ENCODE measurements at regions not wholly inside any gene's neighbourhood (a gene's known extent, or its start where the extent isn't known, plus 50 kb on each side); places are given as distances from the start of the nearest gene placed in this dataset.

- DNase-seq, result no peak
- peaks cover 1% of the 10 kb centered on the region for H3K9me3 Mint-ChIP-seq (ENCODE audit: unreplicated experiment)
- H3K4me3 Mint-ChIP-seq (ENCODE audit: unreplicated experiment), result no peak overlapping the region
- no peak for TF ChIP-seq CTCF (IDR thresholded peaks at IDR 0.05; ENCODE audit: partially characterized antibody, unreplicated experiment)
- H3K4me1 Mint-ChIP-seq (ENCODE audit: low read depth, unreplicated experiment), result peaks cover 18% of the 10 kb centered on the region
- no peak overlapping the region for H3K27ac Mint-ChIP-seq (ENCODE audit: unreplicated experiment)
- peaks cover 15% of the 10 kb centered on the region for H3K36me3 Mint-ChIP-seq (ENCODE audit: unreplicated experiment)
- no peaks in the 10 kb centered on the region for H3K27me3 Mint-ChIP-seq (ENCODE audit: unreplicated experiment)
Measured at GRCh38 chr9:19553441-19553840, 144.6 kb downstream of the ACER2 start.

GRCh38 chr9:19552282-19553105 is 143.7 kb downstream of the ACER2 start:
- H3K27ac Mint-ChIP-seq (ENCODE audit: unreplicated experiment), result no peak overlapping the region
- H3K4me3 Mint-ChIP-seq (ENCODE audit: unreplicated experiment), result no peak overlapping the region
- no peak for DNase-seq
- H3K4me1 Mint-ChIP-seq (ENCODE audit: low read depth, unreplicated experiment), result peaks cover 18% of the 10 kb centered on the region
- peaks cover 2% of the 10 kb centered on the region for H3K27me3 Mint-ChIP-seq (ENCODE audit: unreplicated experiment)
- H3K36me3 Mint-ChIP-seq (ENCODE audit: unreplicated experiment), result peaks cover 10% of the 10 kb centered on the region
- no peak for TF ChIP-seq CTCF (IDR thresholded peaks at IDR 0.05; ENCODE audit: partially characterized antibody, unreplicated experiment)
- H3K9me3 Mint-ChIP-seq (ENCODE audit: unreplicated experiment), result peaks cover 1% of the 10 kb centered on the region

GRCh38 chr9:19551124-19551929 is 142.5 kb downstream of the ACER2 start:
- Mint-ChIP-seq H3K27ac (ENCODE audit: unreplicated experiment) (no peak overlapping the region), H3K27me3 (ENCODE audit: unreplicated experiment) (peaks cover 4% of the 10 kb centered on the region), H3K9me3 (ENCODE audit: unreplicated experiment) (peaks cover 1% of the 10 kb centered on the region), H3K4me1 (ENCODE audit: low read depth, unreplicated experiment) (peaks cover 18% of the 10 kb centered on the region), H3K36me3 (ENCODE audit: unreplicated experiment) (no peaks in the 10 kb centered on the region), H3K4me3 (ENCODE audit: unreplicated experiment) (no peak overlapping the region)
- no peak for TF ChIP-seq CTCF (IDR thresholded peaks at IDR 0.05; ENCODE audit: partially characterized antibody, unreplicated experiment)
- no peak for DNase-seq

- Mint-ChIP-seq H3K9me3 (ENCODE audit: unreplicated experiment) (peaks cover 3% of the 10 kb centered on the region), H3K27ac (ENCODE audit: unreplicated experiment) (no peak overlapping the region), H3K4me3 (ENCODE audit: unreplicated experiment) (no peak overlapping the region), H3K27me3 (ENCODE audit: unreplicated experiment) (peaks cover 6% of the 10 kb centered on the region), H3K4me1 (ENCODE audit: low read depth, unreplicated experiment) (peaks cover 18% of the 10 kb centered on the region), H3K36me3 (ENCODE audit: unreplicated experiment) (peaks cover 3% of the 10 kb centered on the region)
- no peak for DNase-seq
- TF ChIP-seq CTCF (IDR thresholded peaks at IDR 0.05; ENCODE audit: partially characterized antibody, unreplicated experiment), result no peak
Measured at GRCh38 chr9:19550009-19550408, 141.2 kb downstream of the ACER2 start.

- DNase-seq, result no peak
- Mint-ChIP-seq H3K4me1 (ENCODE audit: low read depth, unreplicated experiment) (no peaks in the 10 kb centered on the region), H3K27ac (ENCODE audit: unreplicated experiment) (no peak overlapping the region), H3K9me3 (ENCODE audit: unreplicated experiment) (no peaks in the 10 kb centered on the region), H3K4me3 (ENCODE audit: unreplicated experiment) (no peak overlapping the region), H3K27me3 (ENCODE audit: unreplicated experiment) (no peaks in the 10 kb centered on the region), H3K36me3 (ENCODE audit: unreplicated experiment) (no peaks in the 10 kb centered on the region)
- no peak for TF ChIP-seq CTCF (IDR thresholded peaks at IDR 0.05; ENCODE audit: partially characterized antibody, unreplicated experiment)
Measured at GRCh38 chr9:19533373-19533772, 124.6 kb downstream of the ACER2 start.

Data from glutamatergic neuron (in vitro differentiated cells).